NCI-H2171 (cell line): ENCODE measurements at regions not wholly inside any gene's neighbourhood (a gene's known extent, or its start where the extent isn't known, plus 50 kb on each side); places are given as distances from the start of the nearest gene placed in this dataset.
A peak's percentile ranks its signal among the peaks of the same experiment; 100 is the strongest.

ENCODE experiments used
- DNase-seq: peaks from one replicate; lab custom pipeline; 2025; lab: John Stamatoyannopoulos, UW

DNA sequence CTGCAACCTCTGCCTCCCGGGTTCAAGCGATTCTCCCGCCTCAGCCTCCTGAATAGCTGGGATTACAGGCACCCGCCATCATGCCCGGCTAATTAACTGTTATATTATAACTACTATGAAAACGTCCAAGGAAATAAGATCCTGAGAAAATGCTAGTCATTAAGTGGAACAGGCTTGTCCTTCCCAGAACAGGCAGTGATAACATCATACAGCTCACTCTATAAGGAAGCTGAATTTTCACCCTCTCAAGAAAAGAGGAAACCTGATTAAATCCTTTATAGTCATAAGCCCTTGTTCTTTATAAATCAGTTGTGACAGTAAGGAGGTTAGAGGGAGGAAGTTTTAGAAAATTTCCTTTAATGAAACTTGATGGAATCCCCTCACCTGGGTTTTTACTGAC lies 163.9 kb upstream of the CLINT1 start:
- no peak for DNase-seq

DNA sequence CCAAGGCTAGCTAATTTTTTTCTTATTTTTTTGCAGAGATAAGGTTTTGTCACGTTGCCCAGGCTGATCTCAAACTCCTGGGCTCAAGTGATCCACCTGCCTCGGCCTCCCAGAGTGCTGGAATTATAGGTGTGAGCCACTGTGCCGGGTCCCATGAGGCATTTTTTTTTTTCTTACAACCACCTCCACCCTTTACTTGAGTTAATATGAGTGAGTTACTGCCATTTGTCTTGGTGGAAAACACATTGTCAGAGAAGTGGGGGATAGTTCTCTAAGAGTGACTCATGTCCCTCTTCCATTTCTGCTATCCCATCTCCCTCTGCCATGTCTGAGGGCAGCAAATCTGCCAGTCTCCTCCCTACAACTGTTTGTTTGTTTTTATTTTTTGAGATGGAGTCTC lies 163.4 kb upstream of the CLINT1 start:
- DNase-seq = no peak

DNA sequence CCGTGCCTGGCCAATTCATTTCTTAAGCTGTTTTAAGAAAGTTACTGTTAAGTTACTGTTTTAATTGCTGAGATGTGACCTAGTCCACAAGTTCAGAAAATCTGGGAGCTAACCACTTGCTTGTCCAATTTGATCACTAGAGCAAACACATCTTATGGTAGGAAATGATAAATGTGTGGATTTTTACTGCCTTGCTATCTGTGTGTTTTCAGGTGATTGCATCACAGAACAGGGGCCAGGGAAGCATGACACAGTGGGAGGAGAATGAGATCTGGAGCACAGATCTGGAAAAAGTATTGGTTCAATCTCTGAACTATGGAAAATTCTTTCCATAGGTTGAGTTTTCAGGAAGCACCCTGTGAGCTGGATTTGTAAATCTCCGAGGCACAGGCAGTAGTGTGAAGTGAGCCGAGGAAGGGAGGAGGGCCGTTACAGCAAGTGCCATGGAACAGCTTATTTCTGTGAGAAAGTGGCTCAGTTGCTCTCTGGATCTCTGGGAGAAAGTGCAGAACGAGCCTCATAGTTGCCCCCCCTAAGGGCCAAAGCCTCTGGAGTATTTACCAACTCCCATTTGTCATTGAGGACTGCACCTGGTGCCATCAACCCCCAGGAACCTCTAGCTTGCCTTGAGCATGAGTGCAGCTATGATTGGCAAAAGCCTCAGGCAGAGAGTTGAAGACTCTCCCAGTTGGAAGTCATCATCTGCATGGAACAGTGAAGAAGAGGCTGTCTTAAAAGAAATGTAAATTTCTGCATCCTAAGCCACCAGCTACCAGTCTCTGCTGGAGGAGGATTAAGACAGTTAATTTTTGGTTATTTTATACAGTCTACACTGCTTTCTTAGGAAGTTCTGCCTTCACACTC lies 161.8 kb upstream of the CLINT1 start:
- DNase-seq = no peak

DNA sequence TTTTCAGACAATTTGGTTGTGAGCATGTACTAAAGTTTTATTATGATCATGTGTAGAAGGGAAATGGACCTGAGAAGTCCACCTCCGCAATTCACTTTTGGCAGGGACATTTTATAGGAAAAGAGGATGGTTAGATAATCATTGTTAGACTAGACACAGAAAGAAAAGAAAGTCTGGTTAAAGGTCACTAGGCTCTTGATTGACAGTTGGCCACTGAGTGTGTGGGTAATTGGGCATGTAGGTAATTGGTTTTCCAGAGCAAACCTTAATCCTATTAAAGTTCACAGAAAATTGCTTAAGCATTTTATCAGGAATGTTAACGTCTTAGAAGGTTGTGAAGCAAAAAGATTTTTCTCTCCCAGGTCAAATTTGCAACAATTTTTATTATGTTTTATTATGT lies 158.5 kb upstream of the CLINT1 start:
- DNase-seq = no peak

DNA sequence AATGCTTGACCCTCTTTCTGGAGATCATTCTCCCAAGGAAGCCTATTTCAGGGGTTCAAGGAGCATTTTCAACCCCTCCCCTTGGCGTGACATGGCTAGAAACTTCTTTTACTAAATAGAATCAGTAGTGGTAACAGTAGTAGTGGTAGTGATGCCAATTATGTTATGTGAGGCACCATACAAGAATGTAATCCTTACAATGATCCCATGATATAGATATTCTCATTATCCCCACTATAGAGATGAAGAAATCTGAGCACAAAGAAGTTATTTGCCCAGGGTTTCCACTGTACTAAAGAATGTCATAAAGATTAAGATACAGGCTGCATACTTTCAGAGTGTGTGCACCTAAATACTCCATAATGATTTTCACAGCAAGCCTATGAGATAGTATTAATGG lies 155.4 kb upstream of the CLINT1 start:
- no peak for DNase-seq

DNA sequence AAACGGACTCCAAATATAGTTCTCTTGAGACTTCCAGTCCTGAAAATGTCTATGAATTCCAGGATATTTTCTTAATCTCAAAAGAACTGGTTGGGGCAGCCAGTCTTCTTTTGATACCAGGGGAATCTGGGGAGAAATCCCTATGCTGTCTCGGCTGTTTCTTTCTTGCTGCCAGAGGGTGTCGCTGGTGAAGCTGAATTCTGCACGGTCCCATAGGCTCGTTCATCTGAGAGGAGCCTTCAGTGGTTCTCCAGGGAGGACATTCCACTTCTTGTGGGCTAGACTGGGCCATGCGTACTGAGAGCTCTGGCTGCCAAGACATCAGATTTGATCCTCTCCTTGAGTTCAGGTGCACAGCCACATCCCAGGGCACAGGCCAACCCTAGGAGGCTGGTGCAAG lies 155.0 kb upstream of the CLINT1 start:
- DNase-seq = no peak

DNA sequence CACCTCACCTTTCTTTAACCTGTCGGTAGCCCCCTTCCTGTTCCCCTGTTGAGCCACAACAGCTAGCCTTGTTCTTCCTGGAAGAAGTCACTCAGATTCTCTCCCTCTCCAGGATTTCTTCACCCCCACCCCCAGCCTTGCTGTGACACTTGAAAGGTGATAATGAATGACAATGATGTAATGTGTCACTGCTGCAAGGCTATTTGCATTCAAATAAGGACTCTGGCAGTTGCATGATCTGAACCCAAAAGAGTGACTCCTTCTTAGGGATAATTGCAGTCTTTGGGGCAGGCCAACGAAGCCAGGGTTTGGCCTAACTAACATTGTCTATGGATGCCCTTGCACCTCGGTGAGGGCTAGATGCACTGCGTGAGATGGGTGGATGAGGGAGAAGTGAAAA lies 154.4 kb upstream of the CLINT1 start:
- no peak for DNase-seq

DNA sequence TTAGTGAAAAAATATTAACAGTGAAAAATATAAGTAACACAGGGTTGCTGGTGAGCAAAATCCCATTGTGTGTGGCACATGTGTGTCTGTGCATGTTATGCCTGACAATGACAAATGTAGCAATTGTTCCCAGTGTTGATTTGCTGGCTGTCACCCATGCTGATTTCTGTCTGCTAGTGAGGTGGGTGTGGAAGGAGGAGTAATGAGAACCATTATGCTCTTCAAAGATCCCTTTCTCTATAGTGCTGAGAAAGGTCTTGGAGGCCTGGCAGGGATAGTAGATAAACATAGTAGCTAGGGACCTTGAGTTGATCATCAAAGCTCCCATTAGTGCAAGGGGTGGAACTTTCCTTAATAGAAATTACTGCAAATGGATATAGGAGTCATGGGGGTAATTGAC lies 152.5 kb upstream of the CLINT1 start:
- no peak for DNase-seq

DNA sequence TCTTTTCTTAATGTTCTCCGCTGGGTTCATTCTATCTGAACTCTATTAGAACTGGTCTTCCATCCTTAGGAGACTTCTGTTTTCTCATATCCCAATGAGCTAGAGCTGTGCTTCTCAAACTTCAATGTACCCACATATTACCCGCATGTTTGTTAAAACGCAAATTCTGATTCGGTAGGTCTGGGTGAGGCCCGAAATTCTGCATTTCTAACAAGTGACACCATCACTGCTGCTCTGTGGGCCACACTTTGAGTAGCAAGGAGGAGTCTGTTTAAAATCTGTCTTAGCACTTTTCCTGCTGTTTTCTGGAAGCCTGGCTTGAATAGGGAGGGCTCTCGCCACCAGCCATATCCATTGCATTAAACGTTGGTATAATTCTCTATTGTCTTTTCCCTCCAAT lies 151.9 kb upstream of the CLINT1 start:
- DNase-seq = no peak

DNA sequence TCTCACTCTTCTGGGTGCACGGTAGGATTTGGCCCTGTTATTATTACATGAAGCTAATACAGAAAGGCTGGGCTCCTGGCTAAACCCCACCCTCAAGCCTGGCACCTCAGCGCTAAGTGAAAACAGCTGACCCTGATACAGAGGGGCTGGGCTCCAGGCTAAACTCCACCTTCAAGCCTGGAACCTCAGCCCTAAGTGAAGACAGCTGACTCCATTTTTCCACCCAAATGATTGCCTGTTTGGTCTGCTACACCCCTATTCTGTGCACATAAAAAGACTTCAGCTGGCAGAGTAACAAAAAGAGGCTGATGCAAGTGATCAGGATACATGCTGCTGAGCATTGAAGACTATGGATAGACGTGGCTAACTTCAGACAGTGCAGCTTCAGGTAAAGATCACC lies 148.4 kb upstream of the CLINT1 start:
- DNase-seq = no peak

DNA sequence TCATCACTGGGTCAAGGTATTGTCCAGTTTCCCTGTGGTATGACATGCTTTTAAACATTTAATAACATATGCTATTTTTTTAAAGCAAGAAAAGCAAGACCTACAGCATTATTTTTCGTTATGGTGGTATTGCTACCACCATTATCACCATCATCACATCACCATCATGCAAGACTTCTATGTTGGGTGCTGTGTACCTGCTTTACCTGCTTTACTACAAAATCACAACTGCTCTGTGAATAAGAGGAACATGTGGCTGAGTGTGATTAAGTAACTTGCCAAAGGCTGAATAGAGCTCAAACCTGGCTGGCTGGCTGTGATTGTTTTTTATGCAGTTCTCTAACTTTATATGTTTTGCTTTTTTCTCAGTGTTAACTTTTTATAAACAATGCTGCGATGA lies 140.8 kb upstream of the CLINT1 start:
- DNase-seq = no peak

DNA sequence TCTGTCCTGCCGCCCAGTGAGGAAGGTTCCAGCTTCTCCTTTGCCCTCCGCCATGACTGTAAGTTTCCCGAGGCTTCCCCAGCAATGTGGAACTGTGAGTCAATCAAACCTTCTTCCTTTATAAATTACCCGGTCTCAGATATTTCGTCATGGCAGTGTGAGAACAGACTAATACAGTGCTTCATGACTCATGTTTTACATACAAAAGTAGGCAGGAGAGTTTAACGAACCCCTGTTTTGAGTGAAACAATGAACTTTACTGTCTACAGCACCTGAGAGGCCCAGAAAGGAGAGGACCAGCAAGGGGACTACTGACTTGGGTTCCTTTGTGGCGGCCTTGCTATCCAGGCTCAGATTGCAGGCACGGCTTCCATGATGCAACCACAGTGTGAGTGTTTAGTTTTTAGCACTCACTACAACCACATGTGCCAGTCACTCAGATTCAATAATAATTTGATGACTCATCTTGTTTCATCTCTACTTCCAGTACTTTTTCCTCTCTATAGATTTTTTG lies 139.1 kb upstream of the CLINT1 start:
- DNase-seq = no peak

DNA sequence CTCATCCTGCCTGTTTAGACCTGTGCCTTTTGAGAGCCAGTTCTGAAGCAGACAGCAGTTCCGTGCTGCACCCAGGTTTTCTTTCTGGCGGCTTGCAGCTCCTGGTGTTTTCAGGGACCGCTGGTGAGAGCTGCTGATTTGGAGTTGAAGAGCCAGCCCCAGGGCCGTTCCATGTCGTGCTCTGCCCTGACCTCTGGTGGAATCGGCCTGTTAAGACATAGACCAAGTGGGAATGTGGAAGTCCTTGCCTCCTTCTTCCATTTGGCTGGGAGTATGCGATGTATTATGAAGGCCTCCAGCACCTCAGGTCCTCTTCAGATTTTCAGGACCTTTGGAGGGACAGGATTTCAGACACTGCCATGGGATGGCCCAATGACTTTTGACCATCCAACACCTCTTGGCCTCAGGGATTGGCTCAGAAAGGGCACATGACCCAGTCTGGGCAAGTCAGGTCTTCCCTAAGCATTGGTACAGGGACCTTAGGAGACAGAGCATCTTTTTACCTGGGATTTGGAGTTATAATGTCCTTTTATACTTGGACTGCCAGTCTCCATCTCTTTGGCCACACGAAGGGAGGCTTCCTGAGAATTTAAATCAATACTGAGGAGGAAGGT lies 136.1 kb upstream of the CLINT1 start:
- DNase-seq = peak; percentile 2

DNA sequence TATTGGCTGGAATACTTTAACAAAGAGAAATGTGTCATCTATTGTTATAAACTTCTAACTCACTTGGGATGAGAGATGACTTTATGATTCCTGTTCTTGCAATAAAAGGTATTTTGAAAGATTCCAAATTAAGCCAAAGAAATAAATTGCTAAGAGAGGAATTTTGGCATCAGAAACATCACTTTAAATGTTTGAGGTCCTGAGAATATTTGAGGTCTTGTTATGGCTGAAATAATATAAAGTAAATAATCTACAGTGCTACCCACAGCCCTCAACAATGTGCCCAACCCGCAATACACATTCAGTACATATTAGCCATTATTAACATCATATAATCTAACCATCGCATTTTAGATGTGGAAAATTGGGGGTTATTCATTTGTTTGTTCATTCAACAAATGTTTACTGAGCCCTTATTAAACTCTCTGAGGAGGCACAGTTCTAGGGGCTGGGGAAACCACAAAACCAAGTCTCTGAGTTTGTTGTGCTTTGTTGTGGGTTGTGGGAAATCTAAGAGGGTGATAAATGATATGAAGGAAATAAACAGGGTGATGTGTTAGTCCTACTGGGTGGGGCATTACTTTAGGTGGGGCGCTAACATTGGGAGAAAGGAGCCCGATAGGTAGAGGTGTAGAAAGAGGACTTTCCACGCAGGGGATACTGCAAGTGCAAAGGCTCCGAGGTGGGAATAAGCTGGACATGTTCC lies 135.2 kb upstream of the CLINT1 start:
- DNase-seq = no peak

DNA sequence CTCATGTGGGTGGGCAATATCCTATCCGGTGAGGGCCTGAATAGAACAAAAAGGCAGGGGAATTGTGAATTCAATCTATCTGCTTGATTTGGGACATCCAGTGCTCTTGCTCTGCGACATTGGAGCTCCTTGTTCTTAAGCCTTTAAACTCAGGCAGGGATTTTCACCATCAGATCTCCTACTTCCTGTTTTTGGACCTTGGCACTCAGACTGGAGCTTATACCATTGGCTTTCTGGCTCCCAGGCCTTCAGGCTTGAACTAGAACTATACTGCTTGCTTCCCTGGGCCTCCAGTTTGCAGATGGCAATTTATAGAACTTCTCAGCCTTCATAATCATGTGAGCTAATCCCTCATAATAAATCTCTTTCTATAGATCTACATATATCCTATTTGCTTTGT lies 134.3 kb upstream of the CLINT1 start:
- no peak for DNase-seq

DNA sequence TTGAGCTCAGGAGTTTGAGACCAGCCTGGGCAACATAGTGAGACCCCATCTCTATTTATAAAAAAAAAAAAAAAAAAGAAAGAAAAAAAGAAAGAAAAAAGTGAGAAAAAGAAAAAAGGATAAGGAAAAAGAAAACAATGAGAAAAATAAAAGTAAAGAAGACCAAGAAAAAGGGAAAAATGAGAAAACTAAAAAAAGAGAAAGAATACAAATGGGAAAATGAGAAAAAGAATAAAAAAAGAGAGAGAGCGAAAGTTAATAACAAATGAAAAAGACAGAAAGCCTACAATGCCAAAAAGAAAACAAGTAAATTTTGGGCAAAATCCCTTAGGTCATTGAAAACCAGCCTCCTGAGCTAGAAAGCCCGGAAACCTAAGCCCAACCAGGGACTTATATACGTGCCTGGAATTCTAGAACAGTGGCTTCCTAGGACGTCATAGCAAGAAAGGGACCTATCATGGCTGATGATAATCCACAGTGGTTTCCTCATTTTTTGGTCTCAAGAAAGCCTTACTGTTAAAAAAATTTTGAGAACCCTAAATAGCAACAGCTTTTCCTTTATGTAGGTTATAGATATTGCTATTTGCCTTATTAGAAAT lies 131.7 kb upstream of the CLINT1 start:
- no peak for DNase-seq

DNA sequence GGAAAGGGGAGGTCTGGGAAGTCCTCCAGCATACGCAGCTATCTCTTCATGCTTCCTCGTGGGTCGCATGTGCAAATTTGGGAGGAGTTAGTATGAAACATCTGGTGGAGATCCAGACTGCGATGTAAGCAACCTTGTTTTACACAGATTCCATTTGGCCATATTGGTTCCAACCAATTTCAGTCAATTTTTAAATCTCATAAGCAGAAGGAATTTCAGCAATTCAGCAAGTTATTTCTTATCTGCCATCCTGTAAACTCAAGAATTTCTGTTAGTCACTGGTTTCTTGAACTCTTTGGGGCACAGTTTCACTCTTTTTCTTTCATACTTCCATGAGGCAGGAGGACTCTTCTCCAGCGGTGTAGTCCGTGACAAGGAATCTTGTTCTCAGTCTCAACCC lies 130.4 kb upstream of the CLINT1 start:
- DNase-seq = no peak

DNA sequence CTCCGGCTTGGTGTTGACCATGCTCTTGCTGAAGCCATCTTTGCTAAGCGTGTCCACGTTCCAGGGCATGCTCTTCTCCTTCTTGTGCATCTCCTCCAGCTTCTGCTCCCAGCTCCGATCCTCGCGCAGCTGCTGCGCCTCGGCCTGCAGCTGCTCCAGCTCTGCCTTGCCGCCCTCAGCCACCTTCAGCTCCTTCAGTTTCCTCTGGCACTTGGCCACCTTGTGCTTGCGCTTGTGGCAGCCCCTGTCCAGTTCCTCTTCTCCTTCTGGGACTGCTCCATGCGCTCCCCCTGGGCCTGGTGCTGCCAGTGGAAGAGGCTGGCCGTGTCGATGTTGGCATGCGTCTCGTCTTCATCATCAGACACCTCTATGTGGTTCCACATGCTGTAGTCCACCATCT lies 128.3 kb upstream of the CLINT1 start:
- no peak for DNase-seq

DNA sequence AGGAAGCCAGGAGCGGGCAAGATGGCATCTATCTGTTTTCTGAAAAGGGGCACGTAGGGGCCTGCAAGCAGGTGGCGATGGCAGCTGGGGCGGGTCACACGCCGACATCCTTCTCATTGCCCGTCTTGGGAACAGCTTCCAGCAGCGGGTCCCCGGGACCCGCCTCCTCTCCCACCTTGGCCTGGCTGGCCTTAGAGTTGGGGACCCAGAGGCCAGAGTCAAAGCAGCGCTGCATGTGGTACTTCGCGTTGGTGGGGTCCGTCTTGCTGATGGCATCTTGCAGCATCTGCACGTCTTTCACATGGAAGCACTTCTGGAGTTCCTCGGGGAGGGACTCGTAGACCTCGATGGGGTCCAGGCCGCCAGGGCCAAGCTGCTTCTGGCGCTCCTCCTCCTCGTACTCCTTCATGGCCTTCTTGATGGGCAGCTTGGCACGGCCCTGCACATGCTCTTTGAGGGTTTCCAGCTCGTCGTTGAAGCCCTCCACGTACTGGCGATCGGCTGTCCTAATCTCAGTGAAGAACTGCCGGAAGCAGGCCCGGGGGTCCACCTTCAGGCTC lies 127.6 kb upstream of the CLINT1 start:
- no peak for DNase-seq

DNA sequence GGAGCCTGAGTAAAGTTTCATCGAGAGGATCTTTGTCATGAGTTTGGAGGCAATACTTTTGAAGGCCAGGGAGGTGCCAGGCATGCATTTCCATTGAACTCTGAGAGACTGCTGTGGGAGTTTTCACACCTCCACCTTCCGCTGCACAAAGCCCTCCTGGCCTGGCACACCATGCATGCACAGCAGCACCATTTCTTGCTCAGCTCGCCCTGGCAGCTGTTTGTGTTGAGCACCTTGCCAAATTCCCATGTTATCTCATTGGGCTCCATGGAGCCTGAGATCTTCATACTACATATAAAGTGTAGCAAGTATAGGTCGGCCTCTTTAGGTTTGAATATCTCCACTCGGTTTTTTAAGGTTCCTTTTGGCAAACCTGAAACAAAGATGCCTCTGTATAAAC lies 125.7 kb upstream of the CLINT1 start:
- no peak for DNase-seq

DNA sequence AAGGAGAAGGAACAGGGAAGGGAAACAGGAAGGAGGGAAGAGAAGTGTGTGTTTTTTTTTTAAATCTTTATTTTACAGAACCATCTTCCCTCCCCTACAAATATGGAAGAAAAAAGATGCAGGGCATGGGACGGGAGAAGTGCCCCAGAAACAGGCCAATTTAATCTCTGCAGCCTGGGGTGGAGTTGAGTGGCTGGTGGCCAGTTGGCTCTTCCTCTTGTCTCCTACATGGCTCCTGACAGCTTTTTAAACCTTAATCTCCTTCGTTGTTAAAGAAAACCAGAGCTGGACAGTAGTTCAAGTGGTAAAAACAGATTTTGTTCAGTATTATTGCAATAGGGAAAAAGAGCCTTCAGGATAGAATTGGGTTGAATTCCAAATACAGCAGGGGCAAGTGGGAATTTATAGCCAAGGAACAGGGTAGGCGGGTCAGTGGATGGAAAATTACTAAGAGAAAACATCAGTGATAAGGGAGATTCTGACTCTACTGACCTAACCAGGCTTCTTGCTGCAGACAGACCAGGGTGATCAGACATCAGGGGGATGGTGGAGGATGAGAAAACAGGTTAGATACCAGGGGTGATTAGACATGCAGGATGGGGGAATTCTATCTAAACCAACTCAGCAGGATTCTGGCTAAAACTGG lies 125.1 kb upstream of the CLINT1 start:
- no peak for DNase-seq

DNA sequence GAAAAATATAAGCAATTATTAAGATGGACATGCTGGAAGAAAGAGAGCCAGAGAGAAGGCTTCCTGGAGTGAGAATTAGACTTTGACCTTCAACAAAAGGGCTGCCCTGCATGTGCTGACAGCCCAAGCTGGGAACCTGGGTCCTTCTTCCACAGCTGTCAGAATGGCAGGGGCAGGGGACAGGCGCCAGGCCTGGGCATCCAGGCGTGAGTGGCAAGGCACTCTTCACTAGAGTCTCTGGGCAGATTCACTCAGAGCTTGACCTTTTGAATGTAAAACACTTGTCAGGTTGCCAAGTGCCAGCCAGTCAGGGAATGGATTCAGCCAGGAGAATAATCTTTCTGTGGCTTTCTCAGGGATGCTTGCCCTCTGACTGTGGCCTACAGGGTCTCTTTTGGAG lies 119.1 kb upstream of the CLINT1 start:
- DNase-seq = no peak
